Common myeloid progenitor, CD34-positive (primary cell): ENCODE measurements at regions not wholly inside any gene's neighbourhood (a gene's known extent, or its start where the extent isn't known, plus 50 kb on each side); places are given as distances from the start of the nearest gene placed in this dataset.
A peak's percentile ranks its signal among the peaks of the same experiment; 100 is the strongest.

Experiments used
- CTCF ChIA-PET: fragments of 350-600 bp; sonication (Branson Sonifier 250); formaldehyde crosslinking; loops from one replicate; lab custom pipeline; 2021; ENCODE audit warnings: antibody characterized with exemption; lab: Charles Lee
- POLR2A ChIA-PET: fragments of 350-600 bp; sonication (Branson Sonifier 250); formaldehyde crosslinking; loops from one replicate; lab custom pipeline; 2021; ENCODE audit warnings: antibody characterized with exemption; lab: Charles Lee
- DNase-seq, 3 donors: peaks; one replicate each; pipeline versions ENCODE4 v3.0.0 to v3.0.0-alpha.2; 2013
- H3K27ac ChIP-seq, 2 experiments: 1 replicate in 1 of 2; 2 replicates in 1 of 2; pipeline ENCODE4 v1.7.0; 2013; ENCODE audit warnings: inconsistent platforms in 2 of 2, low read length in 2 of 2, mild to moderate bottlenecking in 2 of 2, low read depth in 1 of 2, moderate library complexity in 1 of 2; ENCODE audit not compliant: severe bottlenecking in 2 of 2, insufficient read depth in 1 of 2, poor library complexity in 1 of 2
- H3K27me3 ChIP-seq, 5 experiments: replicated peaks in 2 of 5; 1 replicate in 3 of 5; 2 replicates in 2 of 5; pipeline versions ENCODE4 v1.6.1 to v1.7.0; 2013; ENCODE audit warnings: low read length in 4 of 5, mild to moderate bottlenecking in 2 of 5, moderate library complexity in 2 of 5, inconsistent platforms in 1 of 5; ENCODE audit not compliant: insufficient read depth in 5 of 5, control insufficient read depth in 4 of 5
- H3K36me3 ChIP-seq, 4 experiments: 1 replicate in 2 of 4; 2 replicates in 2 of 4; pipeline versions ENCODE4 v1.6.1 to v1.7.0; 2013; ENCODE audit warnings: low read length in 3 of 4, control low read depth in 1 of 4, mild to moderate bottlenecking in 1 of 4; ENCODE audit not compliant: control insufficient read depth in 4 of 4, insufficient read depth in 4 of 4
- H3K4me1 ChIP-seq, 4 experiments: 1 replicate in 3 of 4; 2 replicates in 1 of 4; pipeline versions ENCODE4 v1.6.1 to v1.7.1; 2013; ENCODE audit warnings: low read length in 3 of 4, mild to moderate bottlenecking in 3 of 4, control low read depth in 1 of 4, inconsistent platforms in 1 of 4, moderate library complexity in 1 of 4; ENCODE audit not compliant: control insufficient read depth in 4 of 4, insufficient read depth in 4 of 4; ENCODE audit errors: control extremely low read depth in 1 of 4
- H3K4me3 ChIP-seq, 7 experiments: 1 replicate in 4 of 7; 2 replicates in 3 of 7; pipeline versions ENCODE4 v1.5.1 to v1.7.0; 2013; ENCODE audit warnings: mild to moderate bottlenecking in 7 of 7, low read length in 6 of 7, moderate library complexity in 6 of 7, inconsistent platforms in 2 of 7, low read depth in 2 of 7, control low read depth in 1 of 7; ENCODE audit not compliant: insufficient read depth in 4 of 7, control insufficient read depth in 1 of 7; ENCODE audit errors: extremely low read depth in 1 of 7
- H3K9me3 ChIP-seq, 5 experiments: 1 replicate in 4 of 5; 2 replicates in 1 of 5; pipeline versions ENCODE4 v1.6.1 to v1.7.1; 2013; ENCODE audit warnings: low read length in 4 of 5, mild to moderate bottlenecking in 2 of 5, inconsistent platforms in 1 of 5, low read depth in 1 of 5, moderate library complexity in 1 of 5; ENCODE audit not compliant: control insufficient read depth in 4 of 5, insufficient read depth in 2 of 5; ENCODE audit errors: control extremely low read depth in 1 of 5
- WGBS: methylation state at CpG from one replicate; pipeline ENCODE4 v1.1.5; 2013; ENCODE audit not compliant: insufficient coverage; 5-methylcytosine and 5-hydroxymethylcytosine counted together

DNA sequence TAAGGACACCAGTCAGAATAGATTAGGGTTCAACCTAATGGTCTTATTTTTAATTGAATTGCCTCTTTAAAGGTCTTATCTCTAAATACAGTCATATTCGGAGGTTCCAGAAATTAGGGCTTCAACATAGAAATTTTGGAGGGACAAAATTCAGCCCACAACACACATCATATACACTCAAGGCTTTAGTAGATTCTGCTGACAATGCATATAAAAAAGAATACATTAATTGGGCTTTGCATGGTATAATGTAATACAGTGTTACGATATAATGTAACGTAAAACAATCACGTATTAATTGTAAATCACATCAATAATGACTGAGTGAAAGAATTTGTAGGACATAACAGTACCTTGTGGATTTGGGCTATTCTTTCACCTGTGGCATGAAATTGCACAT is 787.8 kb downstream of the STIM2 start:
- Histone ChIP-seq H3K36me3 (no peaks in the 10 kb centered on the region), H3K27ac (no peak overlapping the region), H3K4me1 (no peaks in the 10 kb centered on the region), H3K4me3 (no peak overlapping the region), H3K27me3 (peaks cover 0 to 2% (median 0%) of the 10 kb centered on the region in 5 experiments), H3K9me3 (no peaks in the 10 kb centered on the region)
- WGBS = no CpG with 5 or more reads among the region's 4 CpGs
- CTCF ChIA-PET = interaction anchor here (0.6 kb wide), 1 partner anchor 1950 kb away, joined by 4 read pairs; no protein-coding TSS in a partner anchor
- POLR2A ChIA-PET = no interaction called here
- DNase-seq = no peak

DNA sequence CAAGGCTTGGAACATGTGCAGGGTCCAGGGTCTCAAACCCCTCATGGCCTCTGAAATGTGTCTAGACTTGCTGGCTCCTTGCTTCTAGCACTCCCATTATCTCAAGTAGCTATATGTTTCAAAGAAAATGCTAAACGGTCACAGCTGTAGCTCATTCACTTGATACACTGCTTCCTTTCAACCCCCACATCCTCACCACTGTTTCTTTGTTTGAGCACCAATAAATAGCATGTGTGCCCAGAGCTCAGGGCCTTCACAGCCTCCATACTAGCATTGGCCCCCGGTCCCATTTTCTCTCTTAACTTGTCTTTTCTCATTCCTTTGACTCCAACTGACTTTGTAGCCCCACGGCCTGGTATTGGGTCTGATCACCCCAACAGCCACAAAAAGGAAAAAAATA is 801.8 kb downstream of the STIM2 start:
- no peaks in the 10 kb centered on the region for H3K9me3 ChIP-seq
- no peak overlapping the region for H3K27ac ChIP-seq
- ChIA-PET CTCF (no interaction called here), POLR2A (no interaction called here)
- no peaks in the 10 kb centered on the region for H3K36me3 ChIP-seq
- H3K27me3 ChIP-seq = peaks cover 0 to 2% (median 0%) of the 10 kb centered on the region in 5 experiments
- H3K4me1 ChIP-seq = no peaks in the 10 kb centered on the region
- no peak overlapping the region for H3K4me3 ChIP-seq
- WGBS = 44% methylated on average over 2 of the region's 3 CpGs
- DNase-seq = no peak

DNA sequence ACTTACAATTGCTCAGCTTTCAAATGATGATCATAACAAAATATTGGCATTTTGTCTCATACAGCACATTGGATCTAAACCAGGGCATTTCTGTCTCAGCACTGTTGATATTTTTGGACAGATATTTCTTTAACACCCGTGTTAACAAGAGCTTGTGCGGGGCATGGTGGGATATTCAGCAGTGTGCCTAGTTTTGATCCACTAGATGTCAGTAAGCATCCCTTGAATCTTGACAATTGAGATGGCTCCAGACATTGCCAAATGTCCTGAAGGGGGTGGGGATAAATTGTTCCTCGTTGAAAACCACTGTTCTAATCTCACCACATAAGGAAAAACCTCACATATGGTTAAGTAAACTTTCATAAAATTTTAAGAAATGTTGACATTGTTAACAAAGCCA is 806.3 kb downstream of the STIM2 start:
- ChIA-PET CTCF (no interaction called here), POLR2A (no interaction called here)
- Histone ChIP-seq H3K9me3 (no peaks in the 10 kb centered on the region), H3K27ac (no peak overlapping the region), H3K4me1 (no peaks in the 10 kb centered on the region), H3K4me3 (no peak overlapping the region), H3K27me3 (peaks cover 0 to 2% (median 0%) of the 10 kb centered on the region in 5 experiments), H3K36me3 (no peaks in the 10 kb centered on the region)
- DNase-seq = no peak
- 58% methylated on average over 2 of the region's 3 CpGs for WGBS

DNA sequence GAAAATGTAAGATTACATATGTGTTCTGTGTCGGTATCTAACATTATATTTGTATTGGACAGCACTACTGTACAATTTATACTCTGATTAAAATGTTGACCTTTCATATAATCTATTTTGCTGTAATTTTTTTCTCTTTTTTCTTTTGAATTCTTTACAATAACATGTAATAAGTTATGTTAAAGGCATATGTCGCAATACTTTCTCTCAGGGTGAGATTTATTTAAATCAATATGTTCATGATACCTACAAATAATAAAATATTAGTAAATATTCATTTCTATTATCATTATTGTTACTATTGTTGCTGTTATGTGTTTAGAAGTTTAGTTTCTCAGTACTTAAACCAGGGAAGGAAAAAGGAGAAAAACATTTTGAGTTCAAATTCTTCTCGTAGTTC is 807.4 kb downstream of the STIM2 start:
- DNase-seq = no peak
- Histone ChIP-seq H3K27ac (no peak overlapping the region), H3K4me1 (no peaks in the 10 kb centered on the region), H3K36me3 (no peaks in the 10 kb centered on the region), H3K9me3 (no peaks in the 10 kb centered on the region), H3K4me3 (no peak overlapping the region), H3K27me3 (peaks cover 0 to 2% (median 0%) of the 10 kb centered on the region in 5 experiments)
- WGBS = no CpG with 5 or more reads among the region's 3 CpGs
- ChIA-PET CTCF (no interaction called here), POLR2A (no interaction called here)

DNA sequence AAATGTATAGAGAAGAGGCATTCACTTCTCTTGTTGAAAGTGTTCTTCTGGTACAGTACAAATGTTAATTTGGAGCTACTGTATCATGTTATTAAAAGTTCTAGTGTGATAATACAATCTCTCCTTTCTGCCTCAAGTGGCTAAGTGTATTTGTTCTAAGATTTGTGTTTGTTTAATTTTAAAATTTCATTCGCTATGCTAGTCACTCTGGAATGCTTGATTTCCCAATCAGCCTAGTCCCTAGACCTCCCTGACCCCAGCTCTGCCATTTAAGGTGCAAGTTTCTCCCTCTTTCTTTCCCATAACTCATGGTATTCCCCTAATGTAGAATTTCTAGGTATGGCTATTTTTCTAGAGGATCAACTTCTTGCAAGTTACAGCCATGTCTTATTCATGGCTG is 817.4 kb downstream of the STIM2 start:
- ChIA-PET POLR2A (no interaction called here), CTCF (no interaction called here)
- H3K9me3 ChIP-seq = no peaks in the 10 kb centered on the region
- no peak overlapping the region for H3K27ac ChIP-seq
- no peaks in the 10 kb centered on the region for H3K4me1 ChIP-seq
- peaks cover 0 to 10% (median 2%) of the 10 kb centered on the region in 5 experiments for H3K27me3 ChIP-seq
- no peak for DNase-seq
- no peak overlapping the region for H3K4me3 ChIP-seq
- H3K36me3 ChIP-seq = no peaks in the 10 kb centered on the region
- no CpG with 5 or more reads among the region's 1 CpG for WGBS

DNA sequence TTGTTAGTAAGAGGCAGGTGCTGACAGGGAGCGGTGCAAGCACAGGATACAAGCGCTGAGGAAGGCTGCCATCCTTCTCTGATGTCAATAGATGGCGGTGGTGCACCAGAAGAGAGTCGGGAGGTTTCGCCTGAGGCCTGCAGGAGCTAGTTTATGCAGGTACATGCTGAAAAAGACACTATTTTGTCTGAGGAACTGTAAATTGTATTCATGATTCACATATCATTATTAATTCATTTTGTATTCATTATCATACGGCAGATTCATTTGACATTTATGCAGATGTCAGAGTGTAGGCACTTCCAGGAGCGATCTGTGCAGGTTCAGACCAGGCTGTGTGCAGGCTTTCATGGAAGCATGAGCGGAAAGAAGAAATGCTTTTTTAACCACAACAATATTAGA is 824.0 kb downstream of the STIM2 start:
- Histone ChIP-seq H3K27me3 (peaks cover 0 to 12% (median 2%) of the 10 kb centered on the region in 5 experiments), H3K36me3 (no peaks in the 10 kb centered on the region), H3K4me1 (no peaks in the 10 kb centered on the region), H3K4me3 (no peak overlapping the region), H3K9me3 (no peaks in the 10 kb centered on the region), H3K27ac (no peak overlapping the region)
- peak; percentile 22 to 59 (median 48) for DNase-seq
- 58% methylated on average over 5 of the region's 8 CpGs for WGBS
- CTCF ChIA-PET = interaction anchor here (0.5 to 2.0 kb wide), 6 partner anchors 10 to 1745 kb away, joined by 3 to 10 read pairs (median 3); no protein-coding TSS in a partner anchor
- POLR2A ChIA-PET = no interaction called here

DNA sequence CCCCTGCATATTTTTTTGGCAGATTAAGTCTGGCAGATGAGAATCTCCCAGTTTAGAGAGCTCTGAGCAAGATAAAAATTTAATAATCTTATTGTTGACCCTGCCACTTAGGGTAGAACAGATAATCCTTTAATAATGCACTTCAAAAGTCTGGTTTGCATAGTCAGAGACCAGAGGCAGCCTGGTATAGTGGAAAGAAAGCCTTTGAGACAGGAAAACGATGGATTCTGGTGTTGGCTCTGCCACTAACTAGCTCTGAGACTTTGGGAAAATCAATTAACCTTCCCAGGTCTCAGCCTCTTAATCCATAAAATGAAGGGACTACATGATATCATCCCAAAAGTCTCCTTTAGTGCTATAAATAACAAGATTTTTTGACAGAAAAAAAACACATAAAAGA is 824.5 kb downstream of the STIM2 start:
- ChIA-PET CTCF (interaction anchor here (0.6 to 2.0 kb wide), 6 partner anchors 9 to 515 kb away, joined by 3 to 10 read pairs (median 3); no protein-coding TSS in a partner anchor), POLR2A (interaction anchor here (0.7 kb wide), 1 partner anchor 1095 kb away, joined by 4 read pairs; no protein-coding TSS in a partner anchor)
- 78% methylated on average over 1 of the region's 1 CpG for WGBS
- no peak for DNase-seq
- Histone ChIP-seq H3K4me1 (no peaks in the 10 kb centered on the region), H3K36me3 (no peaks in the 10 kb centered on the region), H3K27ac (no peak overlapping the region), H3K27me3 (peaks cover 0 to 11% (median 2%) of the 10 kb centered on the region in 5 experiments), H3K4me3 (no peak overlapping the region), H3K9me3 (no peaks in the 10 kb centered on the region)
